H54 (cell line): ENCODE measurements at regions not wholly inside any gene's neighbourhood (a gene's known extent, or its start where the extent isn't known, plus 50 kb on each side); places are given as distances from the start of the nearest gene placed in this dataset.

Experiments used
- DNase-seq: peaks from one replicate; pipeline ENCODE4 v3.0.0; 2011; ENCODE audit warnings: low spot score, mixed read lengths; ENCODE audit not compliant: insufficient read length
- FAIRE-seq: peaks from 3 replicates; lab custom pipeline; 2011; peaks lifted over from hg19 to GRCh38; lab: Jason Lieb, UNC
- POLR2A ChIP-seq: IDR thresholded peaks from 2 replicates; pipeline ENCODE4 v1.6.1; 2011; ENCODE audit warnings: low read depth, mild to moderate bottlenecking, low read length

DNA sequence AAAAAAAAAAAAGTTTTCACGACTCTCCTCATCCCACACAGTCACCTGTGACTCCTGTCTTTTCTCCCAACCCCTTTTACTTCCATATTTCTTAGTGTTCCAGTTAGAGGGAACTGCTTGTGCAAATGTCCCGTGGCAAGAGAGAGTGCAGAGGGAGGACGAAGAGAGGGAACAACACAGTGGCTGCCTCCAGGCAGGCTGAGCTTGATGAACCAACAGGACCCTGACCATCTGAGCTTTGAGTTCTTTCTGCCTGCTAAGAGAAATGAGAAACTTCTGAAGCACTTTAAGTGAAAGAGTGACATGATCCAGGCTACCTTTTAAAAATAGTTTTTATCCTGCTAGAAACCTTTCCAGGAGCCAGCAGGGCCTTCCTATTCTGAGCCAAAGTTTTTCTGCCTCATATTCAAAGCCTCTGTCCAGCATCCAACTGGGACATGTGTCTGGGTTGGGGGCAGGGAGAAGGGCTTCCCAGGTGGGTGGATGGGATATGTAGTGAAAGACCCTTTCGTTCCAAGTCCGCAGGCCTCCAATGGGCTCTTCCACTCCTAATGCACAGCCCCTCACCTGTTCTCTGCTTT is 239.9 kb downstream of the OPA1 start:
- DNase-seq: no peak
- no peak for TF ChIP-seq POLR2A
- FAIRE-seq: no peak

DNA sequence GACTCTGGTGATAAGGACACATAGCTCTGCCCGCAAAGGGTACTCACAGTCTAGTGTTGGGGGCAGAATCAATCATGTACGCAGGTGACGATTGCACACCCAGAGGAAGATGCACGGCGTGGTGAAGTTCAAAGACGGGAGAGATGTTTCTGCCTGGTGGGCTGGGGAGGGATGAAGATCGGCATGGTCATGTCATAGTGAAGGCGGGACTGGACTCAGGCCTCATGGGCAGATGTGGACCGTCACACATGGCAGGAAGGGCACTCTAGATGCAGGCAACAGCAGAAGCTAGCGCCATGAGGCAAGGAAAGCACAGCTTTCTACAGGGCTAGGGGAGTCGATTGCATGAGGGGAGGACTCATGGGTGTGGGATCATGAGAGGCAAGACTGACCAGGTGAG is 240.6 kb downstream of the OPA1 start:
- DNase-seq (no peak), FAIRE-seq (no peak)
- TF ChIP-seq POLR2A: no peak

DNA sequence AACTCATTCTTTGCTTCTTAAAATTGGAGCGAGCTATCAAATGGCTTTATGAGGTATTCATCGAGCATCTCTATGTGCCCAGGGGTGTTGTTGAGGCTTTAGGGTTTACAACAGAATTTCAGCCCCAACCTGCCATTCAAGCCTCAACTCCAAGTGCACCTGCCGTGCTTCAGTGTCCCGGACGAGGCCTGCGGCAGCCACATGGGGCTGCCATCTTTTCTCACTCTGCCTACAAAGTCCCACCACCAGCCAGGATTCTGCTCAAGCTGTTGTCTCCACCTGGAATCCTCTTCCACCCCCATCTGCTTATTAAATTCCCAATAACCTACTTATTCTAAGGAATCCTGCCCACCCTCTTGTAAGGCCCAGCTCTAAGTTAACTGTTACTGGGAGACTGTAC is 242.4 kb downstream of the OPA1 start:
- TF ChIP-seq POLR2A: no peak
- DNase-seq: no peak
- FAIRE-seq: no peak

GRCh38 chr3:193836511-193836910 is 243.5 kb downstream of the OPA1 start:
- no peak for DNase-seq
- TF ChIP-seq POLR2A: no peak
- no peak for FAIRE-seq

DNA sequence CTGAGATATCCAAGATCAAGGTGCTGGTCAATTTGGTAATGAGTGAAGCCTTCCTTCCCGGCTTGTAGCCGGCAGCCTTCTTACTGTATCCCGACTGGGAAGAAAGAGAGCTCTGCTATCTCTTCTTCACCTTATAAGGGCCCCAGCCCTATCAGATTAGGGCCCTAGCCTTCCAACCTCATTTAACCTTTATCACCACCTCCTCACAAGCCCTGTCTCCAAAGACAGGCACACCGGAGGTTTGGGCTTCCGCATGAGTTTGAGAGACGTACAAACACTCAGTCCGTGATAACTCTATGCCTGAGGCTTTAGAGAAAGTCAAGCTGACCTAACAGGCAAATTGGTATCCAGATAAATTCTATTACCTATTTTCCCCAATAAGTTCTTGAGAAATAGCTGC is 243.9 kb downstream of the OPA1 start:
- DNase-seq: no peak
- no peak for FAIRE-seq
- no peak for TF ChIP-seq POLR2A

DNA sequence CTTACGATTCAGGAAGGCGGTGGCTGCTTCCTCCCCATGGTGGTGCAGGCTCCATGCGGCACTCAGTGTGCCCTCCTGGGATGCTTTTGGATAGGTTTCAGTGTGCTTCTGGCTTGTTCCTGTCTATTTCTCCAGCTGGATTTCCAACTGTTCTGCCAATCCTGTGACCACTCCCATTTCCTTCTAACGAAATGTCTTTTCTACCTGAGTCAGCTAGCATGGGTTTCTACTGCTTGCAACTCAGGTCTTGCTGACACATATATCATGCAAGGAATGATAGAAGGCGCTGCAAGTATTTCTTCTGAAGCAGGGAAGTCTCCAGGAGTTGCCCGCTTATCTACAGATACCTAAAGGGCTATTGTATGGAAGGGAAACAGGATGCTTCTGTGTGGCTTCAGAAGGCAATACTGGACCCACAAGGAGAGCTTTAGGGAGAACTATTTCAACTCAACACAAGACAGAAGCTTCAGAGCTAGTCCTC is 244.4 kb downstream of the OPA1 start:
- no peak for FAIRE-seq

DNA sequence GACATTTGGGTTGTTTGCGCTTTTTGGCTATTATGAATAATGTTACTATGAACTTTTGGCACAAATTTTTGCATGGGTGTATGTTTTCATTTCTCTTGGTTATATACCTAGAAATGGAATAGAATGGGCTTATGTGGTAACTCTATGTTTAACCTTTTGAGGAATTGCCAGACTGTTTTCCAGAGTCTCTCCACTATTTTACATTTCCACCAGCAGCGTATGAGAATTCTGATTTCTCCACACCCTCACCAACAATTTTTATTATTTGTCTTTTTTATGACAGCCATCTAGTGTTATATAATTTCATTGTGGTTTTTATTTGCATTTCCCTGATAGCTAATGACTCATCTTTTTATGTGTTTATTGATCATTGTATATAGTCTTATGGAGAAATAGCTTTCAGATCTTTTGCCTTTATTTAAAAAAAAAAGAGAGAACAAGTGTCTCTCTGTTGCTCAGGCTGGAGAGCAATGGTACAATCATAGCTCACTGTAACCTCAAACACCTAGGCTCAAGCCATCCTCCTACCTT is 247.2 kb downstream of the OPA1 start:
- FAIRE-seq (no peak), DNase-seq (no peak)
- no peak for TF ChIP-seq POLR2A

More for the DNA sequence above, 244.4 kb downstream of the OPA1 start:
- no peak for DNase-seq
- TF ChIP-seq POLR2A: no peak

GRCh38 chr3:193841581-193841980 is 248.6 kb downstream of the OPA1 start:
- TF ChIP-seq POLR2A: no peak
- DNase-seq: no peak
- FAIRE-seq: no peak

GRCh38 chr3:193842029-193842798 is 249.2 kb downstream of the OPA1 start:
- no peak for DNase-seq
- TF ChIP-seq POLR2A: no peak
- no peak for FAIRE-seq

- TF ChIP-seq POLR2A: no peak
- DNase-seq (no peak), FAIRE-seq (no peak)
These were observed 249.9 kb downstream of the OPA1 start for GRCh38 chr3:193842832-193843473.

GRCh38 chr3:193843474-193844301 is 250.7 kb downstream of the OPA1 start:
- no peak for TF ChIP-seq POLR2A
- no peak for FAIRE-seq
- DNase-seq: no peak

- no peak for FAIRE-seq
- no peak for TF ChIP-seq POLR2A
- DNase-seq: no peak
These were observed 251.5 kb downstream of the OPA1 start for GRCh38 chr3:193844472-193844871.

DNA sequence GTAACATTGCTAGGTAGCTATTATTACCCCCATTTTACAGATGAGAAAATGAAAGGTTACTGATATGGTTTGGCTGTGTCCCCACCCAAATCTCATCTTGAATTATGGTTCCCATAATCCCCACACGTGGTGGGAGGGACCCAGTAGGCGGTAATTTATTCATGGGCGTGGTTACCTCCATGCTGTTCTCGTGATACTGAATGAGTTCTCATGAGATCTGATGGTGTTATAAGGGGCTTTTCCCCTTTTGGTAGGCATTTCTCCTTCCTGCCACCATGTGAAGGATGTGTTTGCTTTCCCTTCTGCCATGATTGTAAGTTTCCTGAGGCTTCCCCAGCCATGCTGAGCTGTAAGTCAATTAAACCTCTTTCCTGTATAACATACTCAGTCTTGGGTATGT is 252.1 kb downstream of the OPA1 start:
- DNase-seq (no peak), FAIRE-seq (no peak)
- no peak for TF ChIP-seq POLR2A
